HAP-1 (cell line): ENCODE measurements at regions not wholly inside any gene's neighbourhood (a gene's known extent, or its start where the extent isn't known, plus 50 kb on each side); places are given as distances from the start of the nearest gene placed in this dataset.

ENCODE experiments used
- DNase-seq, 2 experiments: peaks; one replicate each; pipeline ENCODE4 v3.0.0-alpha.2; 2016 to 2020; ENCODE audit warnings: low spot score in 2 of 2
- H3K27me3 ChIP-seq: fragments of 250-450 bp; sonication (Bioruptor Pico); 2 replicates; pipeline ENCODE4 v1.5.1; 2020; ENCODE audit warnings: low read depth, mild to moderate bottlenecking, moderate library complexity
- H3K36me3 ChIP-seq: fragments of 250-450 bp; sonication (Bioruptor Pico); replicated peaks from 2 replicates; pipeline ENCODE4 v1.5.1; 2020; ENCODE audit warnings: mild to moderate bottlenecking
- H3K4me1 ChIP-seq: fragments of 250-450 bp; sonication (Bioruptor Pico); 2 replicates; pipeline ENCODE4 v1.5.1; 2020; ENCODE audit warnings: mild to moderate bottlenecking
- H3K4me3 ChIP-seq: fragments of 250-450 bp; sonication (Bioruptor Pico); 2 replicates; pipeline ENCODE4 v1.5.1; 2020; ENCODE audit warnings: mild to moderate bottlenecking, moderate library complexity
- H3K9me3 ChIP-seq: fragments of 250-450 bp; sonication (Bioruptor Pico); 2 replicates; pipeline ENCODE4 v1.5.1; 2020; ENCODE audit warnings: mild to moderate bottlenecking, moderate library complexity
- in situ Hi-C: fragments of 300-500 bp; cut with MboI; formaldehyde crosslinking; loops from 3 replicates; pipeline ENCODE4 v1.14.3; 2020; ENCODE audit warnings: low sequenced_read_pairs, inconsistent platforms, mixed read lengths

DNA sequence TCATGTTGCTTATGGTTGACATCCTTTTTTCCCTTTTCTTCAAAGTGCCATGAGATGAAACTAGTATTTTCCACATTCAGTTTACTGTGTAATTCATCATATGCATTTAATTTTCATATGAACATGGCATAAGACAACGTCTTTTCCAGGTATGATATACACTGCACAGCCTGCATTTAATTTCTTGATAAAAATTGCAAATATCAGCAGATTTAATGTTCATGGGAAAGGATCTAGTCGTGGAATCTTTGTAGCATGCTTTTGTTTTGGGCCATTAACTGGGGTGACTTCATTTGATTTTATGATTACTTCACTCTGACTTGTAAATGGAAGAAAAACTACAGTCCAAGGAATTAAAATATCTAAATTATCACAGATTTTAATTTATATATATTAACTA is 837.3 kb downstream of the IPMK start:
- H3K9me3 ChIP-seq: no peaks in the 10 kb centered on the region
- in situ Hi-C loops: no loop called here
- H3K27me3 ChIP-seq: no peaks in the 10 kb centered on the region
- H3K36me3 ChIP-seq: no peaks in the 10 kb centered on the region
- no peak for DNase-seq
- no peak overlapping the region for H3K4me3 ChIP-seq
- H3K4me1 ChIP-seq: no peaks in the 10 kb centered on the region

DNA sequence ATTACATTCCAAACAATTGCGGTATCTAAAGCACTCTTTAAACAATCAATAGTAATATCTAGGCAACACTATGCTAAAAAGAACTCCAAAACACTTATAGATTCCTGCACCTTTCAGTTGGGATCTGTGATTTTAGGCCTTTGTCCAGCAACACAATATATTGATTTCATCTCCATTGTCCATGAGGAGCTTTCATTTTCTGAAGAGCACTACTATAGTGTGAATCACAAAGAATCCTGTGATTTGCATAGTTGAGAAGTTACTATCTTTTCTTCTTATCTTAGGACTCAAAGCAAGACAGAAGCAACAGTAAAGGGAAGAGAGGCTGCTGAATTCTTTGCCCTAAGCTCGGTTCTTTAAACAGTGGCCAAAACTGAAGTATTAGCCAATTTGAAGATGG is 846.8 kb downstream of the IPMK start:
- peak; percentile 8 to 98 for DNase-seq
- in situ Hi-C loops: no loop called here
- no peaks in the 10 kb centered on the region for H3K36me3 ChIP-seq

DNA sequence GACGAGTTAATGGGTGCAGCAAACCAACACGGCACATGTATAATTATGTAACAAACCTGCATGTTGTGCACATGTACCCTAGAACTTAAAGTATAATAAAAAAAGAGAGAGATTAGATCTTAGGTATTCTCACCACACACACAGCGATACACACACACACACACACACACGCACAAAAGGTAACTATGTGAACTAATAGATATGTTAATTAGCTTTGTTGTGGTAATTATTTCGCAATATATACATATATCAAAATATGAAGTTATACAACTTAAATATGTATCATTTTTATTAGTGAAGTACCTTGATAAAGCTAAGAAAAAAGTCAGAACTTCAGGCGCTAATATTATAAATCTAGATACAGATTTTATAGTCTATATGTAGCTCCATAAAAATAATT is 849.2 kb downstream of the IPMK start:
- Histone ChIP-seq H3K9me3 (no peaks in the 10 kb centered on the region; the same call in none of the 2 replicates), H3K27me3 (no peaks in the 10 kb centered on the region), H3K4me1 (peaks cover 21% of the 10 kb centered on the region), H3K36me3 (no peaks in the 10 kb centered on the region), H3K4me3 (no peak overlapping the region)
- no peak for DNase-seq
- in situ Hi-C loops: no loop called here

More for the DNA sequence above, 846.8 kb downstream of the IPMK start:
- Histone ChIP-seq H3K4me1 (peaks cover 27% of the 10 kb centered on the region), H3K4me3 (no peak overlapping the region), H3K9me3 (no peaks in the 10 kb centered on the region), H3K27me3 (no peaks in the 10 kb centered on the region)

DNA sequence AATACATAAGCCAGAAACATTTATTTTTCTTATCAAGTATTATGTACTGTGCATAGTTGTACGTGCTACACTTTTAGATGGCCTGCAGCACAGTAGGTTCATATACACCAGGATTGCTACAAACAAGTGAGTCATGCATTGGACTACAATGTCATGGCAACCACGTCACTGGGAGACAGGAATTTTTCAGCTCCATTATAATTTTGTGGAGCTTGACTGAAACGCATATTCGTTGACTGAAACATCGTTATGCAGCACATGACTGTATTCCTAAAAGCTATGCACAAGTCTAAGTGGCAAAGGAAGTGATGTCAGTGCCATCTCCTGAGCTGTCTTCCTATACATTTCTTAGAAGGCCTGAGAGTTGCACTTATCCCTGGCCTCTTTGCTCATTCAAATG is 871.8 kb downstream of the IPMK start:
- Histone ChIP-seq H3K4me1 (peaks cover 3% of the 10 kb centered on the region), H3K9me3 (no peaks in the 10 kb centered on the region), H3K27me3 (no peaks in the 10 kb centered on the region), H3K36me3 (no peaks in the 10 kb centered on the region), H3K4me3 (no peak overlapping the region)
- in situ Hi-C loops: no loop called here
- no peak for DNase-seq

DNA sequence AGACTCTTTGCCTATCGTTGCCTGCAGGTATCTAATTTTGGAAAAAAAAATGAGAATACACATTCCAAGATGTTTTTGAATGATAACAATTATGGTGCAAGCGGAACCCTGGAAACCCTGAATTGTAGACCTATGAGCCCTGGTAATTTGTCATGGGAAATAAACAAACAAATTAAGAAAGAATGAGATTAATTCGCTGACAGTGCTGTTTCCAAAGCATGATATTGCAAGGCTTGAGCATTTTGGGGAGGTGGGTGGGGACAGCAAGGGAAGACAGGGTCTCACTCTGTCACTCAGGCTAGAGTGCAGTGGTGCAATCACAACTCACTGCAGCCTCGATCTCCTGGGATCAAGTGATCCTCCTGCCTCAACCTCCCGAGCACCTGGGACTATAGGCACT is 900.3 kb downstream of the IPMK start:
- Histone ChIP-seq H3K4me3 (no peak overlapping the region), H3K9me3 (no peaks in the 10 kb centered on the region), H3K36me3 (no peaks in the 10 kb centered on the region), H3K27me3 (no peaks in the 10 kb centered on the region), H3K4me1 (no peaks in the 10 kb centered on the region)
- in situ Hi-C loops: no loop called here
- no peak for DNase-seq

DNA sequence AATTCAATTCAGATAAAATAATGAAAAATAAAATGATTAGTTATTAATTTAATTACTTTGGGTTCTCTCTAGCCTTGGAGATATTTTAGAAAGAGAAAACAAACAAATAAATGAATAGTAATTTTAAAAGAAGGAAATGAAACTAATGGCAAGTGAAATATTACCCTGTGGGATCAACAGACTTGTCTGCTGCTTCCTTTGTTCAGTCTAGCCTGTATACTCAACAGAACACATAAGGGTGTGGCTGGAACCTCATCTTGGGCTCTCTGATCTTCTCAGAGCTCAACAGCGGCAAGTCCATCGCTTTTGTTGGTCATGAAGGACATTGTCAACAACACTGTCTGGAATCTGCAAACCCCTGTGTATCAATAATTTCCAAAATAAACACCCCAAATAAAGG is 904.9 kb downstream of the IPMK start:
- Histone ChIP-seq H3K9me3 (no peaks in the 10 kb centered on the region), H3K36me3 (no peaks in the 10 kb centered on the region), H3K27me3 (no peaks in the 10 kb centered on the region), H3K4me1 (no peaks in the 10 kb centered on the region), H3K4me3 (no peak overlapping the region)
- DNase-seq: no peak
- in situ Hi-C loops: no loop called here

DNA sequence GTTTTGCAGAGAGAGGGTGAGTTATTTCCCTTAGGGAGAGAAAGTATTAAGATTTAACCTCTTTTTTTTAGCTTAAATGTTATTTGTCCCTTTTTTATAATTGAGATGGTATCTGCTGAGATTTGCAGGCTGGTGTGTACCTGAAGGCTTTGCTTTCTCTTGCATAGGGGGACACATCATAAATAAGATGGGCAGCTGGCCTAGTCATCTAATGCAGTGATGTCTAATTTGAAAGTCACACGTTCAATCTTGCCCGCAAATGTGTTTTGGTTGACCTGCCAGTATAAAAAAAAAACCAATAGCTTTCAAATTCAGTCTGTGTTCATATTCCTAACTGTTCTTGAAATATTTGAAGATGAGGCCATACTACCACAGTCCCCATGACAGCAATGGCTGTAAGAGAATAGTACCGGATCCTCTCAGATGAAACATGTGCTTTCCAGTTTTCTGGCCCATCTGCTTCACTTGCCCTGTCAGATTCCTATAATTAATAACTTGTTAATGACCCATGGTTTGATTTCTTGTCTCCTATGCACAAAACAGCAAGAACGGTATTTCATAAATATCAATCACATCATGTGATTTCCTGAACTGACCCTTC is 914.2 kb downstream of the IPMK start:
- H3K4me1 ChIP-seq: no peaks in the 10 kb centered on the region
- no peaks in the 10 kb centered on the region for H3K36me3 ChIP-seq
- no peaks in the 10 kb centered on the region for H3K27me3 ChIP-seq
- in situ Hi-C loops: no loop called here
- 0 out of 2 replicates have a peak, but pooled peaks cover 3% of the 10 kb centered on the region for H3K9me3 ChIP-seq
- H3K4me3 ChIP-seq: no peak overlapping the region
- no peak for DNase-seq

DNA sequence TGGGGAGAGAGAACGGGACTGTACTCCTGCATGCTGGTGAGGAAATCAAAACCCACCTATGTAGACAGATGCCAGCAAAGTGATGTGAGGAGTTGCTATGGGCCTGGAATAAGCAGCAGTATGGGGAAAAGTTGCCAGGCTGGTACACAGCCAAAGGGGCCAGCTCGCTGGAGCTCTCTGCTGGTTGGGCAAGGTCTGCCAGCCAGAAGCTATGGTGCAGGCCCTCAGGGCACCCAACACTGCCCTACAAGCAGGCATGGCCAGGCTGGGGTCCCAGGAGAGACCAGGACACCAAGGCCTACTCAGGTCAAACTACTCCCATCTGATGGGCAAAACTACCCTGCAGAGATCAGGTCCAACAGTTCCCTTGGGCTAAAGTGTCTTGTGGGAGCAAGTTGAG is 916.6 kb downstream of the IPMK start:
- in situ Hi-C loops: no loop called here
- Histone ChIP-seq H3K4me1 (no peaks in the 10 kb centered on the region), H3K9me3 (0 out of 2 replicates have a peak, but pooled peaks cover 3% of the 10 kb centered on the region), H3K4me3 (no peak overlapping the region), H3K36me3 (no peaks in the 10 kb centered on the region), H3K27me3 (no peaks in the 10 kb centered on the region)
- DNase-seq: no peak

DNA sequence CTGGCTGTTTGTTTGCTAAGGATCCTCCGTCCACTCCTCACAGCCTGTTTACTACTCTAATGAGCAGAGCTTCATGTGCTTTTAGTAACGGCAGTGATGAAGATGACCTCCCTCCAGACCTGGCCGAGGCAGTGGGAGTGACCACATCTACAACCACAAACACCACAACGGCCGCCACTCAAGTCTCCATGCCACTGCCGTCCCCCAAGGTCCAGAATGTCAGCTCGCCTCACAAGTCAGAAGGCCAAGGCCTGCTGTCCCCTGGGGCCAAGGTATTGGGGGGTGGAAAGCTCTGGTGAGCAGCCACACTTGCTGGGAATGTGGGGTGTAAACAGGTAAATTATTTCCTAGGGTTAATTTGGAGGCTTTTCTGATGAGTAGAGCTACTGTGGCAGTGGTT is 926.4 kb downstream of the IPMK start:
- Histone ChIP-seq H3K9me3 (no peaks in the 10 kb centered on the region), H3K4me1 (no peaks in the 10 kb centered on the region), H3K27me3 (no peaks in the 10 kb centered on the region), H3K4me3 (no peak overlapping the region), H3K36me3 (no peaks in the 10 kb centered on the region)
- no peak for DNase-seq
- in situ Hi-C loops: loop anchor here (5.0 to 25.0 kb wide), 2 partner anchors 316 to 496 kb away; no protein-coding TSS in a partner anchor

DNA sequence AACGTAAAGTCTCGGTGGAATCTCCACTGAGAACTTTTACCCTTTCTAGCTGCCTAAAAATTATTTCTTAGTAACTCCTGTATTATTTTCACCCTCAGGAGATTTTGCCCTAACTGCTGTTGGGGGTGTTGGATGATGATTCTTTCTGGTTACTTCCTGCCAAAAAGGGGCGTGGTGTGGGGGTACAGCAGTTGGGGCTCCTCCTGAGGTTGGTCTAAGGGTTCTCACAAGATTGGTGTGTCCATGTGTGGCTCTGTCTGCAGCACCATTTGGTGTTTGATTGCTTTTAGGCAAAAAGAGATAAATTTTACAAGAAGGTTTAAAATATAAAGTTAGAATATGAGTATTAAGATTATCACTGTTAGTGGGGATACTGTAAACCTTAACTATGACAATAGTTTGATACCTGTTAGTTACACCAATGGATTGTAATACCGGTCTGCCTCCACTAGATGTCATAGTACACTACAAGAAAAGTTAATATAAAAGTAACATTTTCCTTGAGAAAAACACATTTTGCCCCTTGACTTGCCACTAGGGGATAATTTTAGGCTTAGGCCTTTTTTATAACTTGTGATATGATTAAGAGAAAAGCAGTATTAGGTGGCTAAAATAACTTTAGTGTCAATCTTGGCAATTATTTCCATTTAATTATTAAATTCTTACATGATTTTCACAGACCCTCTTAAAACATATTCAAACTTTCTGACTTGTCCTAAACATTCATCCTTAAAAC is 928.7 kb downstream of the IPMK start:
- DNase-seq: peak; percentile 62 to 69
- no peak overlapping the region for H3K4me3 ChIP-seq
- in situ Hi-C loops: loop anchor here (25.0 kb wide), 1 partner anchor 498 kb away; no protein-coding TSS in a partner anchor
- no peaks in the 10 kb centered on the region for H3K36me3 ChIP-seq
- H3K27me3 ChIP-seq: no peaks in the 10 kb centered on the region
- H3K4me1 ChIP-seq: no peaks in the 10 kb centered on the region
- no peaks in the 10 kb centered on the region for H3K9me3 ChIP-seq

DNA sequence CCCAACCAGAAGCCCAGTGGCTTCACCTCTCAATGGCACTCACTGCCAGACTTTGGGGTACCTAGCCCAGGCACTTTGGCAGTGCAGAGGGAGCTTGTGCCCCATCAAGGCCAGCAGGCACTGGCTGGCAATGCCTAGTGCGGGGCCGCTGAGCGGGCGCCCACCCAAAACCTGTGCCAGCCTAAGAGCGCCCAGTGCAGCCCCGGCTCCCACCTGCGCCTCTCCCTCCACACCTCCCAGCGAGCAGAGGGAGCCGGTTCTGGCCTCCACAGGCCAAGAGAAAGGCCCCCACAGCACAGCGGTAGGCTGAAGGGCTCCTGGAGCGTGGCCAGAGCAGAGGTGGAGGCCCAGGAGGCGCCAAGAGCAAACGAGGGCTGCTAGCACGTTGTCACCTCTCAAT is 930.8 kb downstream of the IPMK start:
- Histone ChIP-seq H3K27me3 (no peaks in the 10 kb centered on the region), H3K36me3 (no peaks in the 10 kb centered on the region), H3K4me3 (no peak overlapping the region), H3K9me3 (no peaks in the 10 kb centered on the region), H3K4me1 (no peaks in the 10 kb centered on the region)
- DNase-seq: no peak
- in situ Hi-C loops: loop anchor here (25.0 kb wide), 1 partner anchor 500 kb away; no protein-coding TSS in a partner anchor

DNA sequence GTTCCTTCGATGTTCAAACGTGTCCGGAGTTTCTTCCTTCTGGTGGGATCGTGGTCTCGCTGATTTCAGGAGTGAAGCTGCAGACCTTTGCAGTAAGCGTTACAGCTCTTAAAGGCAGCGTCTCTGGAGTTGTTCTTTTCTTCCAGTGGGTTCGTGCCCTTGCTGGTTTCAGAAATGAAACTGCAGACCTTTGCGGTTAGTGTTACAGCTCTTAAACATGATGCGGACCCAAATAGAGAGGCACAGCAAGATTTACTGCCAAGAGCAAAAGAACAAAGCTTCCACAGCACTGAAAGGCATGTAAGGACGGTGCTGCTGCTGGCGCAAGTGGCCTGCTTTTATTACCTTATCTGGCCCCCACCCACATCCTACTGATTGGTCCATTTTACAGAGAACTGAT is 931.4 kb downstream of the IPMK start:
- no peak overlapping the region for H3K4me3 ChIP-seq
- H3K36me3 ChIP-seq: no peaks in the 10 kb centered on the region
- H3K9me3 ChIP-seq: no peaks in the 10 kb centered on the region
- H3K4me1 ChIP-seq: no peaks in the 10 kb centered on the region
- DNase-seq: no peak
- H3K27me3 ChIP-seq: no peaks in the 10 kb centered on the region
- in situ Hi-C loops: loop anchor here (25.0 kb wide), 1 partner anchor 501 kb away; no protein-coding TSS in a partner anchor

DNA sequence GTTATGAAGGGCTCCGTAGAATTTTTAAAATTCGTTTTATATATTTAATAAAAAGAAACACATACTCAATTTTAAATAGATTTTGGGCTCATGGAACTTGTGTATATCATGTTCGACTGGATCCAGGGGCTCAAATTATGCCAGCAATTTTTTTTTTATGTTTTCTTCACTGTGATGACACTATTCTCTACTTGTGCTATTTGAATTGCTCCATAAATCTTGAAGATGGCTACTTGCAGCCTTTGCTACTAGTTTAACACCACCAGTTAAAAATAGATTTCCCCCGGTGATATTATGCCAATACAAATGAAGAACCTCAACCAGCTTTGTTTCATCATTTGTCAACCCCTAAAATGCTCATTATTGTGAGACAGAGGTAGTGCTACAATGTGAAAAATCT is 933.2 kb downstream of the IPMK start:
- Histone ChIP-seq H3K36me3 (no peaks in the 10 kb centered on the region), H3K27me3 (no peaks in the 10 kb centered on the region), H3K4me3 (no peak overlapping the region), H3K4me1 (no peaks in the 10 kb centered on the region), H3K9me3 (no peaks in the 10 kb centered on the region)
- in situ Hi-C loops: loop anchor here (25.0 kb wide), 1 partner anchor 503 kb away; no protein-coding TSS in a partner anchor
- no peak for DNase-seq

DNA sequence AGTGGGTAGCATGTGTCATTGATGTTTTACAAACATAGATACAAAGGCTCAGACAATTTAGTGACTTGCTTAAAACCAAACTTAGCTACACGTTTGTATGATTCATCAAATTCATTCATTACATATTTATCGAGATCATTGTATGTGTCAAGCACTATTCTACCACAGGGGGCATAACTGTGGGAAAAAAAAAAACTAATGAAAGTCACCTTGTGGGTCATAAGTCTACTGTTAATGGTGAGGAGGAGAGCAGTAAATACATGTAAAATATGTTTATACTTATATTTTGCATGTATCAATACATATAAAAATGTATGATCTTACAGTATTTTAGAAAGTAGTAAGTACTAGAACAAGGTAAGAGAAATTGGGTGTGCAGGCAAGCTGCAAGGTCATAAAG is 933.8 kb downstream of the IPMK start:
- in situ Hi-C loops: loop anchor here (25.0 kb wide), 1 partner anchor 503 kb away; no protein-coding TSS in a partner anchor
- Histone ChIP-seq H3K27me3 (no peaks in the 10 kb centered on the region), H3K4me1 (no peaks in the 10 kb centered on the region), H3K36me3 (no peaks in the 10 kb centered on the region), H3K4me3 (no peak overlapping the region), H3K9me3 (no peaks in the 10 kb centered on the region)
- DNase-seq: no peak
